Smooth muscle cell (in vitro differentiated cells): ENCODE measurements at regions not wholly inside any gene's neighbourhood (a gene's known extent, or its start where the extent isn't known, plus 50 kb on each side); places are given as distances from the start of the nearest gene placed in this dataset.

Experiments used
- DNase-seq: peaks from one replicate; lab custom pipeline; 2025; ENCODE audit not compliant: unreplicated experiment; lab: John Stamatoyannopoulos, UW
- H2AFZ ChIP-seq: fragments of 200-600 bp; sonication (generic); 2 replicates; pipeline ENCODE4 v1.6.0; 2016; ENCODE audit warnings: antibody characterized with exemption, low read depth, mild to moderate bottlenecking
- H3F3A ChIP-seq: fragments of 200-600 bp; sonication (generic); 2 replicates; pipeline ENCODE4 v1.6.0; 2017; ENCODE audit warnings: antibody characterized with exemption, low read depth
- H3K27ac ChIP-seq: fragments of 200-600 bp; sonication (generic); 2 replicates; pipeline ENCODE4 v1.5.1; 2016; ENCODE audit warnings: low read depth, mild to moderate bottlenecking
- H3K27me3 ChIP-seq: fragments of 200-600 bp; sonication (generic); 2 replicates; pipeline ENCODE4 v1.6.1; 2016; ENCODE audit warnings: low read depth, mild to moderate bottlenecking
- H3K36me3 ChIP-seq: fragments of 200-600 bp; sonication (generic); 2 replicates; pipeline ENCODE4 v1.5.1; 2016; ENCODE audit warnings: low read depth
- H3K4me1 ChIP-seq: fragments of 200-600 bp; sonication (generic); 2 replicates; pipeline ENCODE4 v1.5.1; 2016; ENCODE audit warnings: low read depth
- H3K4me2 ChIP-seq: fragments of 200-600 bp; sonication (generic); 2 replicates; pipeline ENCODE4 v1.6.0; 2016; ENCODE audit warnings: mild to moderate bottlenecking
- H3K4me3 ChIP-seq: fragments of 200-600 bp; sonication (generic); 2 replicates; pipeline ENCODE4 v1.5.1; 2016; ENCODE audit warnings: mild to moderate bottlenecking
- H3K79me2 ChIP-seq: fragments of 200-600 bp; sonication (generic); 2 replicates; pipeline ENCODE4 v1.6.0; 2016; ENCODE audit warnings: low read depth, mild to moderate bottlenecking
- H3K9ac ChIP-seq: fragments of 200-600 bp; sonication (generic); 2 replicates; pipeline ENCODE4 v1.6.0; 2016; ENCODE audit warnings: low read depth
- H3K9me3 ChIP-seq: fragments of 200-600 bp; sonication (generic); replicated peaks from 2 replicates; pipeline ENCODE4 v1.5.1; 2016; ENCODE audit warnings: low read depth
- H4K20me1 ChIP-seq: fragments of 200-600 bp; sonication (generic); 2 replicates; pipeline ENCODE4 v1.6.0; 2016; ENCODE audit warnings: low read depth
- WGBS: methylation state at CpG from one replicate; pipeline ENCODE4 v1.1.7; 2016; ENCODE audit warnings: low lambda C conversion rate; 5-methylcytosine and 5-hydroxymethylcytosine counted together
- TF ChIP-seq, protein P1 (sequence below): fragments of 200-600 bp; sonication (generic); IDR thresholded peaks from 2 replicates; pipeline ENCODE4 v1.5.1; 2017; ENCODE audit warnings: borderline replicate concordance, mild to moderate bottlenecking, antibody characterized with exemption; ENCODE audit not compliant: insufficient read depth, poor library complexity, severe bottlenecking

DNA sequence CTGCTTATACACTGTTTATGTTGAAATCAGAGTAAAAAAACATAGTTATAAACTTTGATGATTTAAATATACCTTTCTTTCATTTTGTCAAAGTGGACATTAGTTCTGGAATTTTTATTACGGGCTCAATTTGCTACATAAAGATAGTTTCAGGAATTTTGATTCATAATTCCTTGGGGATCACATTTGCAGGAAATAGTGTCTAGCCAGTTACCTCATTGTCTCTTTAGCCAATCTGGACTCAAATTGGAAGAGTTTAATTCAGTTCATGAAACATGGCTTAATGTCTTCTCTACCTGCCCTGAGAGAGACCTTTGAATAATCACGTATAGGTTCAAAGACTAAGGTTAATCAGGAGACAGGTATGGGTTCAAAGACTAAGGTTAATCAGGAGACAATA is 262.6 kb downstream of the HGF start:
- H3K27me3 ChIP-seq, result no peaks in the 10 kb centered on the region
- WGBS, result 96% methylated on average over 2 of the region's 2 CpGs
- TF ChIP-seq, protein P1, sequence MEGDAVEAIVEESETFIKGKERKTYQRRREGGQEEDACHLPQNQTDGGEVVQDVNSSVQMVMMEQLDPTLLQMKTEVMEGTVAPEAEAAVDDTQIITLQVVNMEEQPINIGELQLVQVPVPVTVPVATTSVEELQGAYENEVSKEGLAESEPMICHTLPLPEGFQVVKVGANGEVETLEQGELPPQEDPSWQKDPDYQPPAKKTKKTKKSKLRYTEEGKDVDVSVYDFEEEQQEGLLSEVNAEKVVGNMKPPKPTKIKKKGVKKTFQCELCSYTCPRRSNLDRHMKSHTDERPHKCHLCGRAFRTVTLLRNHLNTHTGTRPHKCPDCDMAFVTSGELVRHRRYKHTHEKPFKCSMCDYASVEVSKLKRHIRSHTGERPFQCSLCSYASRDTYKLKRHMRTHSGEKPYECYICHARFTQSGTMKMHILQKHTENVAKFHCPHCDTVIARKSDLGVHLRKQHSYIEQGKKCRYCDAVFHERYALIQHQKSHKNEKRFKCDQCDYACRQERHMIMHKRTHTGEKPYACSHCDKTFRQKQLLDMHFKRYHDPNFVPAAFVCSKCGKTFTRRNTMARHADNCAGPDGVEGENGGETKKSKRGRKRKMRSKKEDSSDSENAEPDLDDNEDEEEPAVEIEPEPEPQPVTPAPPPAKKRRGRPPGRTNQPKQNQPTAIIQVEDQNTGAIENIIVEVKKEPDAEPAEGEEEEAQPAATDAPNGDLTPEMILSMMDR, result no peak
- DNase-seq, result no peak
- H3K79me2 ChIP-seq, result no peaks in the 10 kb centered on the region
- H3K27ac ChIP-seq, result no peak overlapping the region
- H4K20me1 ChIP-seq, result no peaks in the 10 kb centered on the region
- H3K36me3 ChIP-seq, result no peaks in the 10 kb centered on the region
- H3K4me2 ChIP-seq, result no peak overlapping the region
- H3K9ac ChIP-seq, result no peak overlapping the region
- H3K9me3 ChIP-seq, result no peaks in the 10 kb centered on the region
- no peak overlapping the region for H3K4me3 ChIP-seq
- no peak overlapping the region for H2AFZ ChIP-seq
- H3K4me1 ChIP-seq, result no peaks in the 10 kb centered on the region
- no peaks in the 10 kb centered on the region for H3F3A ChIP-seq

DNA sequence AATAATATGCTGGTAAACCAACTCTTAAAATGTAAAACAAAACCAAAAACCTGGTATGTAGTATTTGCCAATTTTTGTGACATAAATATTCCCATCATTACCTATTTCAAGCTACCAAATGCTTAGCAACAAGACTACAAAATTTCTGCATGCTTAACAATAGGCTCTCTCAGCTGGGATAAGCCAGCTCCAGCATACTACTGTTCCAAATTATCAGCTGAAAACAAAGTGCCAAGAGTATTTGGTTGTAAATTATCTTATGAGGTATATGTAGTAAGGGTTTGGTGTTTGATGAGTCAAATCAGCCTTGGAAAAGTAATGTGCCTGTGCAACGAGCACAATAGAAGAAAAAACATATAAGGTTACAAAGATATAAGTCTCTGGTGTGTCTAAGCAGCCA is 263.2 kb downstream of the HGF start:
- no peaks in the 10 kb centered on the region for H3K4me1 ChIP-seq
- 76% methylated on average over 1 of the region's 1 CpG for WGBS
- H3K36me3 ChIP-seq, result no peaks in the 10 kb centered on the region
- no peak overlapping the region for H3K4me2 ChIP-seq
- H3K27ac ChIP-seq, result no peak overlapping the region
- H3K27me3 ChIP-seq, result no peaks in the 10 kb centered on the region
- H3K4me3 ChIP-seq, result no peak overlapping the region
- no peaks in the 10 kb centered on the region for H3K79me2 ChIP-seq
- no peaks in the 10 kb centered on the region for H3K9me3 ChIP-seq
- H2AFZ ChIP-seq, result no peak overlapping the region
- no peak for DNase-seq
- H3K9ac ChIP-seq, result no peak overlapping the region
- TF ChIP-seq, protein P1, result no peak
- H4K20me1 ChIP-seq, result no peaks in the 10 kb centered on the region
- no peaks in the 10 kb centered on the region for H3F3A ChIP-seq

DNA sequence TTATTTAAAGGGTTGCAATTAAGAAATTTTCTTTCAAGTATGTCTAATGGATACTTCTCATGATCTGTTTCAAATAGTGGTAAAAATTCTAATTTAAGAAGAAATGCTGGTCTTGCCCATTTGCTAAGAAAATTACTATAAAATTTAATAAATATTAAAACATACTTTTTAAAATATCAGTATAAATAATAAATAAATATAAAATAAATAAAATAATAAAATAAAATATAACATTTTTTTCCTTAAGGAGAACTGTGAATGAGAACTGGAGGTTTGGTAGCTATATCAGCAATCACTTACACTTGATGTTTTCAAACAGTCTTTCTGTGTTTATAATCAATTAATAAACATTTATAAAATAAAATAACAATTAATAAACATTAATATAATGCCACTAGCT is 266.1 kb downstream of the HGF start:
- H3K9me3 ChIP-seq, result no peaks in the 10 kb centered on the region
- DNase-seq, result no peak
- no peaks in the 10 kb centered on the region for H3K79me2 ChIP-seq
- no peak overlapping the region for H3K4me3 ChIP-seq
- no peak overlapping the region for H3K9ac ChIP-seq
- H3K36me3 ChIP-seq, result no peaks in the 10 kb centered on the region
- no peaks in the 10 kb centered on the region for H4K20me1 ChIP-seq
- TF ChIP-seq, protein P1, result no peak
- no peaks in the 10 kb centered on the region for H3F3A ChIP-seq
- no peak overlapping the region for H2AFZ ChIP-seq
- no peak overlapping the region for H3K27ac ChIP-seq
- H3K4me2 ChIP-seq, result no peak overlapping the region
- H3K27me3 ChIP-seq, result no peaks in the 10 kb centered on the region
- H3K4me1 ChIP-seq, result no peaks in the 10 kb centered on the region

DNA sequence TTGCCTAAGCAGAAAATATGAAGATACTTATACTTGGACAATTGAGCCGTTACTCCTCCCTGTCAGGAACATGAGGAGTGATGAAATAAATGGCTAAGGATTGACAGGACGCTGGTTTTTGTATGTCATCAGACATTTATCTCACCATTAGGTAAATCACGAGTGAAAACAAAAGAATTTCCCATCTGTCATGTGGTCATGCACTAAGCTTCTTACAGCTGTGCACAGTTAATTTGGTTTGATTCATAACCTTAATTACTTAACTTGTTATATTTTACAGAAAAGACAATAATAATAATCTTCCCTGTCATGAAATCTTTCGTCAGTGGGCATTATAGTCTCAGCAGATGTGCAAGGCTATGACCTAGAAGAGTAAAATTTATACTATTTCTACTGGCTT is 266.5 kb downstream of the HGF start:
- DNase-seq, result no peak
- no peak overlapping the region for H2AFZ ChIP-seq
- TF ChIP-seq, protein P1, result no peak
- H3K4me1 ChIP-seq, result no peaks in the 10 kb centered on the region
- H3K4me2 ChIP-seq, result no peak overlapping the region
- 65% methylated on average over 4 of the region's 4 CpGs for WGBS
- H3K9me3 ChIP-seq, result no peaks in the 10 kb centered on the region
- H3F3A ChIP-seq, result no peaks in the 10 kb centered on the region
- H3K27me3 ChIP-seq, result no peaks in the 10 kb centered on the region
- no peak overlapping the region for H3K9ac ChIP-seq
- H3K27ac ChIP-seq, result no peak overlapping the region
- no peaks in the 10 kb centered on the region for H3K36me3 ChIP-seq
- H3K4me3 ChIP-seq, result no peak overlapping the region
- H4K20me1 ChIP-seq, result no peaks in the 10 kb centered on the region
- H3K79me2 ChIP-seq, result no peaks in the 10 kb centered on the region
